MCF 10A (cell line): ENCODE measurements at regions not wholly inside any gene's neighbourhood (a gene's known extent, or its start where the extent isn't known, plus 50 kb on each side); places are given as distances from the start of the nearest gene placed in this dataset.

Experiments used
- BruUV-seq: library from RNA; stranded (reverse); fragments of 400-500 nt; replicated peaks from 2 replicates; lab custom pipeline; 2021; lab: Mats Ljungman, UMichigan
- CTCF ChIA-PET: fragments of 300-600 bp; sonication (Branson Sonifier 250); formaldehyde crosslinking; extraction: SDS; loops from one replicate; lab custom pipeline; 2021; ENCODE audit warnings: antibody characterized with exemption, inconsistent platforms; lab: Yijun Ruan, JAX
- POLR2A ChIA-PET: fragments of 300-600, 350-650 bp; sonication (Branson Sonifier 250); formaldehyde crosslinking; extraction: SDS; loops from one replicate; lab custom pipeline; 2020; ENCODE audit warnings: antibody characterized with exemption, inconsistent platforms; lab: Yijun Ruan, JAX
- DNase-seq: peaks from one replicate; pipeline ENCODE4 v3.0.0-alpha.2; 2018; ENCODE audit not compliant: unreplicated experiment
- H3K27ac Mint-ChIP-seq: one replicate; pipeline ENCODE4 v1.8.0; 2022; ENCODE audit warnings: mild to moderate bottlenecking, low read depth, mixed read lengths; ENCODE audit not compliant: unreplicated experiment
- H3K27me3 Mint-ChIP-seq: one replicate; pipeline ENCODE4 v1.8.0; 2022; ENCODE audit warnings: mixed read lengths; ENCODE audit not compliant: insufficient read depth, unreplicated experiment
- H3K36me3 Mint-ChIP-seq: one replicate; pipeline ENCODE4 v1.8.0; 2022; ENCODE audit warnings: mild to moderate bottlenecking, moderate library complexity, mixed read lengths; ENCODE audit not compliant: insufficient read depth, unreplicated experiment
- H3K4me1 Mint-ChIP-seq: one replicate; pipeline ENCODE4 v1.8.0; 2022; ENCODE audit warnings: mixed read lengths; ENCODE audit not compliant: insufficient read depth, unreplicated experiment
- H3K4me3 Mint-ChIP-seq: one replicate; pipeline ENCODE4 v1.8.0; 2022; ENCODE audit warnings: mild to moderate bottlenecking, moderate library complexity, mixed read lengths; ENCODE audit not compliant: unreplicated experiment
- H3K9me3 Mint-ChIP-seq: one replicate; pipeline ENCODE4 v1.8.0; 2022; ENCODE audit warnings: mixed read lengths; ENCODE audit not compliant: unreplicated experiment
- CTCF ChIP-seq: fragments of 200-600 bp; IDR thresholded peaks from one replicate; pipeline ENCODE4 v1.8.0; 2022; ENCODE audit warnings: antibody characterized with exemption, mild to moderate bottlenecking; ENCODE audit not compliant: unreplicated experiment
- intact Hi-C: fragments of 100-400 bp; cut with micrococcal nuclease; formaldehyde crosslinking; loops from 2 replicates; pipeline ENCODE4 v1.14.1; 2022

GRCh38 chr1:216827251-216827650 lies 104.0 kb upstream of the ESRRG start:
- no peaks in the 10 kb centered on the region for H3K4me1 Mint-ChIP-seq
- H3K27ac Mint-ChIP-seq, result no peak overlapping the region
- no TSS peak for BruUV-seq
- no peaks in the 10 kb centered on the region for H3K36me3 Mint-ChIP-seq
- TF ChIP-seq CTCF, result no peak
- intact Hi-C loops, result no loop called here
- CTCF ChIA-PET, result interaction anchor here (0.9 to 1.1 kb wide), 2 partner anchors 54 to 60 kb away, joined by 3 read pairs; no protein-coding TSS in a partner anchor
- POLR2A ChIA-PET, result interaction anchor here (0.6 kb wide), 1 partner anchor 884 kb away, joined by 3 read pairs; no protein-coding TSS in a partner anchor
- H3K9me3 Mint-ChIP-seq, result no peaks in the 10 kb centered on the region
- no peaks in the 10 kb centered on the region for H3K27me3 Mint-ChIP-seq
- DNase-seq, result no peak
- H3K4me3 Mint-ChIP-seq, result no peak overlapping the region

GRCh38 chr1:216826646-216827045 lies 103.4 kb upstream of the ESRRG start:
- no peak for DNase-seq
- no peak for TF ChIP-seq CTCF
- ChIA-PET POLR2A (no interaction called here), CTCF (no interaction called here)
- Mint-ChIP-seq H3K27ac (no peak overlapping the region), H3K36me3 (no peaks in the 10 kb centered on the region), H3K4me1 (no peaks in the 10 kb centered on the region), H3K4me3 (no peak overlapping the region), H3K27me3 (no peaks in the 10 kb centered on the region), H3K9me3 (no peaks in the 10 kb centered on the region)
- no TSS peak for BruUV-seq
- intact Hi-C loops, result no loop called here

- no TSS peak for BruUV-seq
- Mint-ChIP-seq H3K9me3 (no peaks in the 10 kb centered on the region), H3K36me3 (no peaks in the 10 kb centered on the region), H3K27ac (no peak overlapping the region), H3K4me3 (no peak overlapping the region), H3K4me1 (no peaks in the 10 kb centered on the region), H3K27me3 (no peaks in the 10 kb centered on the region)
- ChIA-PET CTCF (no interaction called here), POLR2A (no interaction called here)
- intact Hi-C loops, result no loop called here
- no peak for TF ChIP-seq CTCF
- no peak for DNase-seq
Measured at GRCh38 chr1:216826214-216826613, 103.0 kb upstream of the ESRRG start.

- Mint-ChIP-seq H3K36me3 (no peaks in the 10 kb centered on the region), H3K4me3 (no peak overlapping the region), H3K4me1 (no peaks in the 10 kb centered on the region), H3K27me3 (no peaks in the 10 kb centered on the region), H3K27ac (no peak overlapping the region), H3K9me3 (no peaks in the 10 kb centered on the region)
- no peak for TF ChIP-seq CTCF
- intact Hi-C loops, result no loop called here
- POLR2A ChIA-PET, result no interaction called here
- no TSS peak for BruUV-seq
- CTCF ChIA-PET, result interaction anchor here (0.7 to 1.8 kb wide), 3 partner anchors 9 to 832 kb away, joined by 4 read pairs; no protein-coding TSS in a partner anchor
- DNase-seq, result no peak
Measured at GRCh38 chr1:216825557-216825956, 102.3 kb upstream of the ESRRG start.
